GM12878 (cell line): ENCODE measurements at regions not wholly inside any gene's neighbourhood (a gene's known extent, or its start where the extent isn't known, plus 50 kb on each side); places are given as distances from the start of the nearest gene placed in this dataset.

Experiments
- ATAC-seq: fragments of 200-7000 bp; cut with Tn5 transposase; 3 replicates; pipeline ENCODE4 v1.9.1; 2020; ENCODE audit warnings: mild to moderate bottlenecking, moderate library complexity
- BruUV-seq: library from RNA; stranded (reverse); fragments of 400-500 nt; replicated peaks from 2 replicates; lab custom pipeline; 2021; lab: Mats Ljungman, UMichigan
- CTCF ChIA-PET: fragments of 300-600 bp; sonication (Branson Sonifier 250); formaldehyde crosslinking; extraction: SDS; loops from one replicate; lab custom pipeline; 2021; ENCODE audit warnings: inconsistent platforms; lab: Yijun Ruan, JAX
- POLR2A ChIA-PET: fragments of 350-600 bp; formaldehyde crosslinking; extraction: SDS; loops from one replicate; lab custom pipeline; 2021; ENCODE audit warnings: inconsistent platforms; lab: Charles Lee
- RAD21 ChIA-PET: fragments of 300-600 bp; sonication (Branson Sonifier 250); formaldehyde crosslinking; loops from one replicate; lab custom pipeline; 2023; ENCODE audit warnings: antibody characterized with exemption; ENCODE audit not compliant: unreplicated experiment; lab: Charles Lee
- SMC1A ChIA-PET: fragments of 300-600 bp; sonication (Branson Sonifier 250); formaldehyde crosslinking; loops from one replicate; lab custom pipeline; 2023; ENCODE audit not compliant: unreplicated experiment, uncharacterized antibody; lab: Charles Lee
- DNase-seq: peaks from one replicate; pipeline ENCODE4 v3.0.0-alpha.2; 2011; ENCODE audit warnings: low read depth, low spot score
- FAIRE-seq: peaks from 3 replicates; lab custom pipeline; 2011; peaks lifted over from hg19 to GRCh38; lab: Jason Lieb, UNC
- H2AFZ ChIP-seq: 2 replicates; pipeline ENCODE4 v1.6.0; 2011; ENCODE audit warnings: low read depth, low read length, control low read depth; ENCODE audit not compliant: control insufficient read depth
- H3K27ac ChIP-seq: 2 replicates; pipeline ENCODE4 v1.5.1; 2011; ENCODE audit warnings: control low read depth; ENCODE audit not compliant: control insufficient read depth, insufficient read depth
- H3K27me3 ChIP-seq, 2 experiments: replicated peaks in 1 of 2; 2 replicates each; pipeline versions ENCODE4 v1.6.0 to v1.6.1; 2011; ENCODE audit warnings: low read length in 1 of 2; ENCODE audit not compliant: control insufficient read depth in 2 of 2, insufficient read depth in 2 of 2
- H3K36me3 ChIP-seq, 2 experiments: 2 replicates each; pipeline ENCODE4 v1.5.1; 2011; ENCODE audit warnings: low read length in 1 of 2; ENCODE audit not compliant: control insufficient read depth in 2 of 2, insufficient read depth in 2 of 2
- H3K4me1 ChIP-seq: 2 replicates; pipeline ENCODE4 v1.6.1; 2011; ENCODE audit warnings: mild to moderate bottlenecking, low read length, moderate library complexity, mixed read lengths; ENCODE audit not compliant: control insufficient read depth, insufficient read depth
- H3K4me2 ChIP-seq: 2 replicates; pipeline ENCODE4 v1.6.0; 2011; ENCODE audit warnings: control low read depth; ENCODE audit not compliant: control insufficient read depth, insufficient read depth
- H3K4me3 ChIP-seq: fragments of 200-600 bp; sonication (generic); 2 replicates; pipeline ENCODE4 v1.5.1; 2016
- H3K79me2 ChIP-seq: 2 replicates; pipeline ENCODE4 v1.6.0; 2011; ENCODE audit warnings: low read length; ENCODE audit not compliant: control insufficient read depth, insufficient read depth
- H3K9ac ChIP-seq: 2 replicates; pipeline ENCODE4 v1.8.0; 2011; ENCODE audit warnings: low read length, control low read depth, mixed read lengths; ENCODE audit not compliant: control insufficient read depth, insufficient read depth
- H3K9me3 ChIP-seq: replicated peaks from 3 replicates; pipeline ENCODE4 v1.5.1; 2011; ENCODE audit warnings: mild to moderate bottlenecking, low read length; ENCODE audit not compliant: control insufficient read depth, insufficient read depth
- H4K20me1 ChIP-seq: 2 replicates; pipeline ENCODE4 v1.6.0; 2011; ENCODE audit not compliant: control insufficient read depth, insufficient read depth
- BHLHE40 ChIP-seq, 2 experiments: fragments of 450-650 bp in 1 of 2; IDR thresholded peaks; 2 replicates each; pipeline ENCODE4 v1.6.1; 2011 to 2017; ENCODE audit warnings: low read depth in 2 of 2, borderline replicate concordance in 1 of 2, improper control_type of control experiment in 1 of 2, low read length in 1 of 2, mild to moderate bottlenecking in 1 of 2
- EED ChIP-seq: sonication (generic); IDR thresholded peaks from 2 replicates; pipeline ENCODE4 v1.6.1; 2016; ENCODE audit warnings: antibody characterized with exemption, low read depth
- FOS ChIP-seq: IDR thresholded peaks from 3 replicates; pipeline ENCODE4 v1.6.1; 2011; ENCODE audit warnings: borderline replicate concordance; ENCODE audit not compliant: insufficient read length; ENCODE audit errors: extremely low read depth
- HCFC1 ChIP-seq: fragments of 150-350 bp; IDR thresholded peaks from 2 replicates; pipeline ENCODE4 v1.6.1; 2014; ENCODE audit warnings: low read length
- KAT2A ChIP-seq: conservative IDR thresholded peaks from 2 replicates; pipeline ENCODE4 v1.6.1; 2011; ENCODE audit warnings: low read depth, low read length; ENCODE audit not compliant: control insufficient read depth
- MXI1 ChIP-seq: fragments of 150-350 bp; IDR thresholded peaks from 2 replicates; pipeline ENCODE4 v1.6.1; 2011; ENCODE audit warnings: low read depth, mild to moderate bottlenecking, inconsistent platforms, low read length, improper control_type of control experiment
- RAD21 ChIP-seq: IDR thresholded peaks from 2 replicates; pipeline ENCODE4 v1.6.1; 2011; ENCODE audit warnings: mild to moderate bottlenecking, low read depth, low read length, moderate library complexity; ENCODE audit not compliant: insufficient read depth
- RBBP5 ChIP-seq: fragments of 200-600 bp; sonication (generic); conservative IDR thresholded peaks from 2 replicates; pipeline ENCODE4 v1.6.1; 2016
- SIN3A ChIP-seq: IDR thresholded peaks from 2 replicates; pipeline ENCODE4 v1.6.1; 2012; ENCODE audit warnings: low read depth, low read length, improper control_type of control experiment
- SREBF2 ChIP-seq: IDR thresholded peaks from 2 replicates; pipeline ENCODE4 v1.6.1; 2012; ENCODE audit warnings: mild to moderate bottlenecking, low read length
- TCF12 ChIP-seq: IDR thresholded peaks from 2 replicates; pipeline ENCODE4 v1.6.1; 2011; ENCODE audit warnings: low read depth, mild to moderate bottlenecking, low read length
- TCF3 ChIP-seq: IDR thresholded peaks from 2 replicates; pipeline ENCODE4 v1.6.1; 2012; ENCODE audit warnings: low read depth, mild to moderate bottlenecking, low read length, borderline replicate concordance; ENCODE audit not compliant: insufficient read depth
- ZNF687 ChIP-seq: fragments of 450-650 bp; IDR thresholded peaks from 2 replicates; pipeline ENCODE4 v1.6.1; 2017; ENCODE audit warnings: mild to moderate bottlenecking, moderate library complexity
- WGBS: methylation state at CpG from one replicate; pipeline ENCODE4 v1.1.6; 2016; ENCODE audit warnings: low lambda C conversion rate; ENCODE audit not compliant: insufficient replicate concordance, insufficient coverage; ENCODE audit errors: missing lambda C conversion rate; 5-methylcytosine and 5-hydroxymethylcytosine counted together
- in situ Hi-C: fragments of 300-500 bp; cut with MboI; formaldehyde crosslinking; loops from 9 replicates; pipeline ENCODE4 v1.14.3; 2018; ENCODE audit warnings: mixed read lengths
- intact Hi-C: fragments of 100-400 bp; cut with micrococcal nuclease; formaldehyde crosslinking; loops from one replicate; pipeline ENCODE4 v1.14.2; 2022; ENCODE audit not compliant: unreplicated experiment
- TF ChIP-seq, protein P1 (sequence below): IDR thresholded peaks from 2 replicates; pipeline ENCODE4 v1.6.1; 2011; ENCODE audit warnings: low read depth, mild to moderate bottlenecking, low read length, moderate library complexity, borderline replicate concordance; ENCODE audit errors: extremely low read depth
- TF ChIP-seq, protein P2 (sequence below): IDR thresholded peaks from 2 replicates; pipeline ENCODE4 v1.6.1; 2012; ENCODE audit warnings: low read depth, low read length, improper control_type of control experiment

DNA sequence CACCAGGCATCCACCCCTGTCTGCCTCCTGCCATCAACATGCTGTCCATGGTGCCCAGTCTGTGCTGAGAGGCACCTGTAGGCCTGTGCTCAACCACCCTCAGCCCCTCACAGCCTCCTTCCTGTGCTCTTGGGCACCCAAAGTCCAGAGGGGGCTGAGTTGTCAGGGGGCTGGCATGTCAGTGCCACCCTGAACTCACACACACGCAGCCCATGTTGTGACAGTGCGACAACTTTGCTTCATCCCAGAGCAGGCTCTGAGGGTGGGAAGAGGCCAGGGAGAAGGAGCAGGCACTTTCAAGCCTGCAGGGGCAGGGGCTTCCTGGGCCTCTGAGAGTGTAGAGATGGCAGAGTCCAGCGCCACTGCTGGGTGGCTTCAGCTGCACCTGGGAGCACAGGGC is 491.0 kb downstream of the TMEM135 start:
- FAIRE-seq (no peak), ATAC-seq (no peak), DNase-seq (no peak)
- no peak overlapping the region for H3K4me3 ChIP-seq
- no peaks in the 10 kb centered on the region for H3K27me3 ChIP-seq
- BruUV-seq: no TSS peak
- 46% methylated on average over 3 of the region's 3 CpGs for WGBS
- TF ChIP-seq TCF3 (no peak), KAT2A (no peak), SIN3A (no peak), BHLHE40 (IDR thresholded peaks at IDR 0.05; ENCODE audit: borderline replicate concordance in 1 of 2, low read depth in 2 of 2, low read length in 1 of 2) (no peak), ZNF687 (no peak), HCFC1 (no peak), SREBF2 (no peak), RBBP5 (no peak), FOS (no peak), TCF12 (no peak), MXI1 (no peak), EED (no peak), RAD21 (no peak)
- TF ChIP-seq, protein P1, sequence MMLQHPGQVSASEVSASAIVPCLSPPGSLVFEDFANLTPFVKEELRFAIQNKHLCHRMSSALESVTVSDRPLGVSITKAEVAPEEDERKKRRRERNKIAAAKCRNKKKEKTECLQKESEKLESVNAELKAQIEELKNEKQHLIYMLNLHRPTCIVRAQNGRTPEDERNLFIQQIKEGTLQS: no peak
- TF ChIP-seq, protein P2, sequence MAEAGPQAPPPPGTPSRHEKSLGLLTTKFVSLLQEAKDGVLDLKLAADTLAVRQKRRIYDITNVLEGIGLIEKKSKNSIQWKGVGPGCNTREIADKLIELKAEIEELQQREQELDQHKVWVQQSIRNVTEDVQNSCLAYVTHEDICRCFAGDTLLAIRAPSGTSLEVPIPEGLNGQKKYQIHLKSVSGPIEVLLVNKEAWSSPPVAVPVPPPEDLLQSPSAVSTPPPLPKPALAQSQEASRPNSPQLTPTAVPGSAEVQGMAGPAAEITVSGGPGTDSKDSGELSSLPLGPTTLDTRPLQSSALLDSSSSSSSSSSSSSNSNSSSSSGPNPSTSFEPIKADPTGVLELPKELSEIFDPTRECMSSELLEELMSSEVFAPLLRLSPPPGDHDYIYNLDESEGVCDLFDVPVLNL: no peak
- no peaks in the 10 kb centered on the region for H3K36me3 ChIP-seq
- CTCF ChIA-PET: no interaction called here
- H3K27ac ChIP-seq: no peak overlapping the region
- H3K4me1 ChIP-seq: no peaks in the 10 kb centered on the region
- H4K20me1 ChIP-seq: no peaks in the 10 kb centered on the region
- SMC1A ChIA-PET: no interaction called here
- in situ Hi-C loops: no loop called here
- intact Hi-C loops: no loop called here
- no peak overlapping the region for H3K9ac ChIP-seq
- no peaks in the 10 kb centered on the region for H3K79me2 ChIP-seq
- POLR2A ChIA-PET: no interaction called here
- H3K4me2 ChIP-seq: no peak overlapping the region
- RAD21 ChIA-PET: no interaction called here
- H2AFZ ChIP-seq: no peak overlapping the region
- no peaks in the 10 kb centered on the region for H3K9me3 ChIP-seq
